HG02870 (cell line): ENCODE measurements at regions not wholly inside any gene's neighbourhood (a gene's known extent, or its start where the extent isn't known, plus 50 kb on each side); places are given as distances from the start of the nearest gene placed in this dataset.

Source experiments
- ATAC-seq: cut with Tn5 transposase; IDR thresholded peaks from one replicate; pipeline ENCODE4 v1.9.1; 2021; ENCODE audit warnings: mild to moderate bottlenecking, moderate library complexity; ENCODE audit not compliant: unreplicated experiment

DNA sequence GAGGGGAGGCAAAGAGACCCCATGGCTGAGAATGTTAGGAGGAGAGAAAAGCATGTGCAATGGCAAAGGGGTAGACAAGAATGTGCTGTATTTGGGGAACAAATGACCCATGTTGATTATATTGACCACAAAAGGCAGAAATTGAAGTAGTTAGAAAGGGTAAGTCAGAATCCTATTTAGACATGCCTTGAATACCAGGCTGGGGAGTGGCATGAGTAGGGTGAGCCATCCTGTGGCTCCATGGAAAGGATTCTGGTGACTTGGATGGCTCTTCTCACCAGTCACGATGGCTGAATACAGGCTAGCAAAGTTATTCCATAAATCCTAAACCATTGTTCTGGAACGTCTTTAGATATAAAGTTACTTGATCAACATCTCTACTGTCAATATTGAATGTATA is 73.4 kb upstream of the MEF2C start:
- no peak for ATAC-seq

DNA sequence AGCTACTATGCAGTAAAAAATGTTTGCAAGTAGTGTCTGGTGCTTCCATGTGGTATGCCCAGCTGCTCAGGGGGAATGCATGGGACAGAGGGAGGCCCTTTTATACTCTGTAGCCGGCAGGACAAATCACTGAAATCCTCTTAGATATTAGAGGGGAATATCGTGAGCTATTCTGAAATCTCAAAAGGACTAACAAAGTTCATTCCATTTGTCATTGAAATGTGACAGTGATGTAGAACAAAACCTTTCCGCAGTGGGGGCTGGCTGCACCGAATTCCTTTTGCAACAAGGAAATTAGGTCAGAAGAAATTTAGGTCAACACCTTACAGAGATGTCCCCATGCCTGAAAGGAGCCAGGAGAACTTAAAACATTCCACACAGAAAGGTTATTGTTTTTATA is 72.4 kb upstream of the MEF2C start:
- no peak for ATAC-seq

DNA sequence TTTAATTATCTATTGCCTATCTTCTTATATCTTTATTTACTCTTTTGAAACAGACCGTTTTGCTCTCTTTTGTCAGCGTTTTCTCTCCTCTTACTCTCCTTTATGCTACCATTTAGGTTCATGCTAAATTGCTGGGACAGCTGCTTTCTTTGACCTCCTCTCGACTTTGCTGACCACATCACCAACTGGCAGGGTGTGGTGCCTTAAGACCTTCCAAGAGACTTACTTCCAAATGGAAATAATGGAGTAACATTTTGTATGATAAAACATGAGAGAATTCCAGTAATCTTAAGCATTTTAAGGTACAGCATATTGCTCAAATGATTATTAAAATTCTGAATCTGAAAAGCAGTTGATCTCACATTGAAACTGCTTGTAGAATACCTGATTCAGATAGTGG is 71.5 kb upstream of the MEF2C start:
- ATAC-seq: no peak

DNA sequence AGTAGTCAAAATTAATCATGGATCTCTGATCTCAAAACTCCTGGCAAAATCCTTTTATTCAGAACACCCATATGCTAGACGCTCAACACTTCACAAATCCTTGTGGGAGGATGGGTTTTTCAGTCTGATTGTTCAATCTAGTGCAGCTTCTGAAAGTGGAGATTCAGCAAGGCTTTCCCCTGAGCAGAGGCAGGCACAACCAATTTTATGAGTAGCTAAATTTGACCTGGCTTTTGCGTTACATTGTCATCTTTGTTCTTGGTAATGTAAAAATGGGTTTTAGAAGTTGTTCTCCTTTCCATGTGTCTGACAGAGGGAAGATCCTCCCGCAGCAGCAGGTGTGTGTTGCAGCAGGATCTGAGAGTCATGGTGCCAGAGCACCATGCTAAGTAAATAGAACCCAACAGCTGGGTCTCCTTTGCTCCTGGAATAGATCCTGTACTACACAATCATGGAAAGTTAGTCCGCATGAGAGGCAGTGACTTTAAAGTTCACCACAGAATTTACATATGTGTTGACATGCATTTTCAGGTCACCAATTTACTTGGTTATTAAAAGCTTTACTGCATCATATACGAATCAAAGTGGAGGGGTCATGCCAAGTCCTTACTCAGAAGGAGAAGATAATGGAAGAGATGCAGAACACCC is 70.1 kb upstream of the MEF2C start:
- ATAC-seq: peak; percentile 43

DNA sequence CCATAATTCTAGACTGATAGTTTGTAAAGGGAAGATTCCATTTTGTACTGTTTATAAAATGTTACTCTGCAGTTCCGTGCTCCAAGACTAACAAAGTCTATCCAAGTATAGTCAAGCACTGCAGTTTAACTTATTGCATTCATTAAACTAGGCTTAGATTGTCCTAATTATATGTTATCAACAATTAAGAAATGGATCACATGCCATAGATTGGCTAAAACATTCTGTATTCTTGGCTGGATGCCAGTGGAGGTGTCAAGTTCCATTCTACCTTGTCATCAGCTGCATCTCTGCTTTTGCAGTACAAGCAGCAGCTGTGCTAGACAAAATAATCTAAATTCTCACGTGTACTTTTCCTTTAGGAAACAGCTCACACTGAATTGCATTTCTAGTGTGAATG is 69.4 kb upstream of the MEF2C start:
- no peak for ATAC-seq

DNA sequence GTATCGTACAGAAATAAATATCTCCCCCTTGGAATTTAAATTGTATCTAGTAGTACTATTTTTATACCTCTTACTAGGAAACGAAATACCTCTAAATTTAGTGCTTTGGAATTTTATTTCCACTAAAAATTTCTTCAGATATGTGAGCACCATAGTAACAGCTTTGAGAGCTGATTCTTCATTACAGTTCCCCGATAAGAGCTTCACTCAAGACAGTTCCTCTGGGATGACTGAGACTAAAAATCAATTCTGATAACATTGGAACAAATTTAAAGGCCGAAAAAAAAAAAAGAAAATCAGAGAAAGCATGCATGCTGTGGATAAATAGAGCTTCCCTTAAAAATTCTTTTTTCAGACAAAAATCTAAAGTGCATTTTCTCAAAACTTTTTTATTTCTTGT is 68.5 kb upstream of the MEF2C start:
- no peak for ATAC-seq

DNA sequence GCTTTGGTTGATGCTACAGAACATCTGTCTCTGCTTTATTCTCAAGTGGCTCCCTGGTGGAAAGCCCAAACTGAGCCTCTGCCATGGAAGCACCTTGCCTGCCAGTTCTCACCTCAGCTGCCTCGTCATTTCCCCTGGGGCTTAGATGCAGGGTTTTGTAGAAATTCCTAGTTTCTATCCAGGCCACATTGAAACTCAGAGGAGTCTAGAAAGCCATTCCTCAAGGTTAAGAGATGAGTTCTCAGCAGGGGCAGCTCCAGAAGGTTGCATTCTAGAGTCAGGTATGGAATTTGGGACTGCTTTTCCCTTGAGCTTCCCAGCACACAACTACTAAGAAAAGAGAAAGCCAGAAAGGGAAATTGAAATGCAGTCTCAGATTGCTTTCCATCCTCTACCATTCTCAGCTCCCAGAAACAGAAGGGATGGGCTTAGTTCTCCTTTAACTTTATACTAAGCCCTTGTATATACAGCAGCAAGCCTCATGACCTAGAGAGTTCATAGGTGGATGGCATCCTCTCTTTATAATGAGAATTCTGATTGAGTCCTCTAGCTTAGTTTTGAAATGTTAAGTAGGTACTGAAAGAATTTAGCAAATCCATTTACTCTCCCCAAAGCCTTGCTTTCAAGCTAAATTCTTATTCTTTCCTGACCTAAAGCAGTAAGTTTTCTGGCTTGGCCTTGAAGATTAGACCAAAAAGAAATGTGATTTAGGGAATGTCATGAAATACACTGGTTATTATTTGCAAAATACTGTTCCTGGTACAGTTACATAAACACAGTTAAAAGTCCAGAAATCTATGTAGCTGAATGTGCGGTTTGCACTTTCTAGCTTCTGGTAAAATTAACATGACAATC is 66.0 kb upstream of the MEF2C start:
- no peak for ATAC-seq

DNA sequence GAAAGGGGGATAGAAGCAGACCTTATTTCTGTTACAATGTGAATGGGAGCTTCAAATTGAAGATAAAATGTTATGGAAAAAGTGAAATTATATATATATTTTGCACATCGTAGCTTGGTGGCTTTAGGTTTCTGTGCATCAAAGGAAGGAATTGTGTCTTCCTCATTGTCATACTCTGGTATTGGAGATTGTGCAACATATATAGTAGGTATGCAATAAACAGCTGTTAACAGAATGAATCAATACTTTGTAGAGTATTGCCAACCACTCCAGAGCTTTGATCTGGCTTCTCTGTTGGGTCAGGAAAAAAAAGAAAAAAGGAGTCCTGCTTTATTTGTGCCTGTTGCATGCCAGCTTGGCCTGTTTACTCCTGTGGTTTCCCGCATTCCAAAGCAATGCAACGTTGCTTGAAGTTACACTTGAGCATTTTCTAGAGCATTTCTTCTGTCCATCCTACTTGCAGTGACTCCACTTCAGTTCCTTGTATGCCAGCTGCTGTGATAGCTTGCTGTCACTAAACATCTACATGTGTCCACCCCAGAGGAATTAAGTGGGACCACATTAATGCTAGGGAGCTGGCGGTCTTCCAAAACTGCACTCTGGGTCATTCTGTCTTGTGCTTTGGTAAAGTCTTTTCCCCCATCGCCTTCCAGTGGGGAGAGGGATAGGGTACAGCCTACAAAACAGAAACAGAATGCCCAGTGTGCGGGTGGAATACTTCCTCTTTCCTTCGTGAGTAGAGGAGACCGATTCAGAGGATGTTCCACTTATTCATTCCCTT is 62.0 kb upstream of the MEF2C start:
- no peak for ATAC-seq

DNA sequence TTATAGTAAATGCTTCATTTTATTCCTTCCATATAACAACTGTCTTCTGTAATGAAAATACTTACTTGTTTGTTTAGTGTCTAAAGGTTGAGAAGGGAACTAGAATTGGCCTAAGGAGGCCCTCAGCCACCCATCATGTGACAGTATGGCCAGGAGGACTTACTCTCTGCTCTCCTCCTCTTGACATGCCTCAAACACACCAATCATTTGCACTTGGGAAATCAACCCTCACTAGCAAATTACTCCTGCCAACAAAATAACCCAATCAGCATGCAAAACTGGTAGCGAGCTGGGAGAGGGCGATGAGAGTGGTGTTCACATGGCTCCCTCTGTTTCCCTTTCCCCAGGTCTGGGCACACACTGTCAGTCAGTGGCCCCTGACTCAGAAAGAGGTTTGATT is 58.6 kb upstream of the MEF2C start:
- ATAC-seq: no peak

DNA sequence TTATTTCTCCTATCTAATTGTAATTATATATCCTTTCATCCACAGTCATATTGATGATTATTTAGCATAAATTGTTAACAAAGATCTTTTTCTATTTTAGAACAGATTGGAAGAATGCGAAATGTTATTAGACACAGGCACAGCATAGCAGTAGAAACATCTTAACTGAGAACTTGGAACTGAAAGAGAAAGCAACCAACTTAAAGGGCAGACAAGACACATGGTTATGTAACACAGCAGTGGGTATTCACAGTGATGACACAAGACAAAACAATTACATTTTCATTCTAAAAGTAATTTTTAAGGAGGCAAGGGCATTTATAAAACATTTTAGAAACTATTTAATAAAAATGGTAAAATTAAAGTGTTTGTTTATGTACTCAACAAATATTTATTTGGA is 57.7 kb upstream of the MEF2C start:
- peak; percentile 58 for ATAC-seq

DNA sequence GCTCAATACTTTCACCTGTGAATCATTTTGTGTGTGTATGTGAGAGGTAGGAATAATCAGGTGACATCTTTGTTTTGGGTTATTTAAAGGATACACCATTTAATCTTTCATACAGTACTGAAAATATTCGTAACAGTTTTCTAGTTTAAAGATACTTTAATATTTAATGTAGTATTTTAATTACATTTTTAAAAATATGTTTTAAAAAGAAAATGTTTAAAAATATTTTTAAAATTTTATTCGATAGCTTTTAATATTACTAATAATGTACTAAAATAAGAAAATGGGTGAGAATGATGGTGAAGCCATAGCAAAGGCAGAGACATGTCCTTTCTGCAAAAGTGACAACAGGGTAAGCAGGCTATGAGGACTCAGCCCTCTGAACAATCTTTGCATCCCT is 56.3 kb upstream of the MEF2C start:
- no peak for ATAC-seq

DNA sequence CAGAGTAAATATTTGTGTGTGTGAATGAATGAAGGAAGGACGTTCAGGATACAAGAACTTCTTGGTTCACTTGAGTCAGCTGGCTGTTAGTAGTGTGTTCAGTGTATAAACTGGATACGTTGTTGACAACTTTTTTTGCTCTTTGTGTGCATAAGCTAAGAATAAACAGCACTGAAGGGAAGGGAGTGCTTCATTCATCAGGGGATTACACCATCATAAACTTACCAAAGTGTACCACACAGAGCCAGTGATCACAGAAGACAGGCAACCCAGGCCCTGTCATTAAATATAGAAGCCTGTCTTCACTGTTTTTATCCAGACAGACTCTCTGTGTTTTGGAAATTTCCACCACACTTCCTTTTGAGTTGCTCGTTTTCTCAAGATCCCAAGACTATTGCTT is 55.5 kb upstream of the MEF2C start:
- ATAC-seq: no peak

DNA sequence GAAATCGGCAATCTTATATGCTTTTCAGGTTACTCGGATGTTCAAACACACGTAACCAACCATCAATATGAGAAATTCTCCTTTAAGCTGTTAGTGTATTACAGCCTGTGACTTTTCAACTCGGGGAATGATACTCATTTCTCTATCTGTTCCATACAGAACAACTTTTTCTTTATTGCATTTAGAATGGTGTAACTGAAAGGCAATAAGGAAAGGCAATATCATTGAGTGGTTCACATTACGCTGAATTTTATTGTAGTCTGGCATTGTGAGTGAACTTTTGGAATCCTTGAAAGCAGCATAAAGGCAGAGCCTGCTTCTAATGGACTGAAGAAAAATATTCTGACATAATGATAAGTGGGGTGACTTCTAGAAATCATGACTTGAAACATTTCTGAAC is 54.4 kb upstream of the MEF2C start:
- no peak for ATAC-seq

DNA sequence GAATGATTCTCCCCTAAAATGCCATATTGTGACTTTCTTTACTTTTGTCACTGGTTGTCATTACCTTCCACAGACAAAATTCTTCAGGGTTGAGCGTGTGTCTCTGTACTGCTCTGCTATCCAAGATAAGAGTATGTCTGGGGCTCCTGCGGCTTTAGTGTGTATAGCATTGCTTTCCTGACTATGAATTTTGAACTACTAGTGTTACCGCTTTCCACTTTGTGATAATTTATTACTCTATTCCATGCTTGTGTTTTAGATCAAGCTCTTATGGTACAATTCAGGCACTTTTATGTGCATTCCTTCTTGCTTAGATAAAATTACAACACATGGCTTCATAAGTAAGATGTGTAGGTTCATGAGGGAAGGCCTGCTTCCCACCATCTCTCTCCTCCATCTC is 51.5 kb upstream of the MEF2C start:
- no peak for ATAC-seq
